ENCODE measurements at regions not wholly inside any gene's neighbourhood (a gene's known extent, or its start where the extent isn't known, plus 50 kb on each side); places are given as distances from the start of the nearest gene placed in this dataset.

- no peaks in the 10 kb centered on the region for H4K20me1 ChIP-seq (ENCODE audit: control insufficient read depth, extremely low read depth, insufficient read depth, low read length)
- no peaks in the 10 kb centered on the region for H3K79me2 ChIP-seq (ENCODE audit: control insufficient read depth, insufficient read depth, low read length)
- H3K9me3 ChIP-seq (ENCODE audit: control insufficient read depth, insufficient read depth, low read depth, low read length), result no peaks in the 10 kb centered on the region
- H3K4me1 ChIP-seq (ENCODE audit: control insufficient read depth, extremely low read depth, insufficient read depth, low read length), result no peaks in the 10 kb centered on the region
- TF ChIP-seq EZH2 (IDR thresholded peaks at IDR 0.05; ENCODE audit: low read length, missing control alignments) (no peak), CTCF (conservative IDR thresholded peaks at IDR 0.05 in 1 of 2, IDR thresholded peaks at IDR 0.05 in 1 of 2; ENCODE audit: low read depth in 1 of 2, low read length in 2 of 2) (no peak)
- no peak overlapping the region for H3K4me3 ChIP-seq (replicated peaks in 1 of 4; ENCODE audit: control extremely low read depth in 1 of 4, insufficient read depth in 1 of 4, low read depth in 3 of 4, low read length in 4 of 4)
- no peaks in the 10 kb centered on the region for H3K36me3 ChIP-seq (ENCODE audit: control insufficient read depth, insufficient read depth, low read length)
- no peak overlapping the region for H3K4me2 ChIP-seq (ENCODE audit: extremely low read depth, insufficient read depth, low read length)
- no peak overlapping the region for H3K27ac ChIP-seq (ENCODE audit: insufficient read depth, low read length)
- no peak overlapping the region for H2AFZ ChIP-seq (ENCODE audit: low read length)
- DNase-seq (ENCODE audit: low read depth in 2 of 2), result peak in 1 of 2 donors; percentile 32
- H3K9ac ChIP-seq (ENCODE audit: insufficient read depth, low read length), result no peak overlapping the region
- H3K27me3 ChIP-seq (ENCODE audit: control insufficient read depth, insufficient read depth, low read length), result no peaks in the 10 kb centered on the region
These were observed 172.1 kb downstream of the POLR2M start for GRCh38 chr15:57878573-57878972.

GRCh38 chr15:57881361-57881760, 174.8 kb downstream of the POLR2M start:
- peak in 1 of 2 donors; percentile 66 for DNase-seq (ENCODE audit: low read depth in 2 of 2)
- Histone ChIP-seq H4K20me1 (ENCODE audit: control insufficient read depth, extremely low read depth, insufficient read depth, low read length) (no peaks in the 10 kb centered on the region), H3K79me2 (ENCODE audit: control insufficient read depth, insufficient read depth, low read length) (no peaks in the 10 kb centered on the region), H2AFZ (ENCODE audit: low read length) (no peak overlapping the region), H3K4me1 (ENCODE audit: control insufficient read depth, extremely low read depth, insufficient read depth, low read length) (no peaks in the 10 kb centered on the region), H3K9me3 (ENCODE audit: control insufficient read depth, insufficient read depth, low read depth, low read length) (no peaks in the 10 kb centered on the region), H3K9ac (ENCODE audit: insufficient read depth, low read length) (no peak overlapping the region), H3K36me3 (ENCODE audit: control insufficient read depth, insufficient read depth, low read length) (no peaks in the 10 kb centered on the region), H3K4me3 (replicated peaks in 1 of 4; ENCODE audit: control extremely low read depth in 1 of 4, insufficient read depth in 1 of 4, low read depth in 3 of 4, low read length in 4 of 4) (no peak overlapping the region), H3K27me3 (ENCODE audit: control insufficient read depth, insufficient read depth, low read length) (no peaks in the 10 kb centered on the region), H3K27ac (ENCODE audit: insufficient read depth, low read length) (no peak overlapping the region), H3K4me2 (ENCODE audit: extremely low read depth, insufficient read depth, low read length) (no peak overlapping the region)
- TF ChIP-seq EZH2 (IDR thresholded peaks at IDR 0.05; ENCODE audit: low read length, missing control alignments), result no peak
- TF ChIP-seq CTCF (conservative IDR thresholded peaks at IDR 0.05 in 1 of 2, IDR thresholded peaks at IDR 0.05 in 1 of 2; ENCODE audit: low read depth in 1 of 2, low read length in 2 of 2), result no peak

GRCh38 chr15:57881972-57882371, 175.5 kb downstream of the POLR2M start:
- no peak for DNase-seq (ENCODE audit: low read depth in 2 of 2)
- Histone ChIP-seq H3K27ac (ENCODE audit: insufficient read depth, low read length) (no peak overlapping the region), H3K27me3 (ENCODE audit: control insufficient read depth, insufficient read depth, low read length) (no peaks in the 10 kb centered on the region), H4K20me1 (ENCODE audit: control insufficient read depth, extremely low read depth, insufficient read depth, low read length) (no peaks in the 10 kb centered on the region), H3K9me3 (ENCODE audit: control insufficient read depth, insufficient read depth, low read depth, low read length) (no peaks in the 10 kb centered on the region), H3K79me2 (ENCODE audit: control insufficient read depth, insufficient read depth, low read length) (no peaks in the 10 kb centered on the region), H3K4me1 (ENCODE audit: control insufficient read depth, extremely low read depth, insufficient read depth, low read length) (no peaks in the 10 kb centered on the region), H3K36me3 (ENCODE audit: control insufficient read depth, insufficient read depth, low read length) (no peaks in the 10 kb centered on the region), H3K4me2 (ENCODE audit: extremely low read depth, insufficient read depth, low read length) (no peak overlapping the region), H3K4me3 (replicated peaks in 1 of 4; ENCODE audit: control extremely low read depth in 1 of 4, insufficient read depth in 1 of 4, low read depth in 3 of 4, low read length in 4 of 4) (no peak overlapping the region), H3K9ac (ENCODE audit: insufficient read depth, low read length) (no peak overlapping the region), H2AFZ (ENCODE audit: low read length) (no peak overlapping the region)
- no peak for TF ChIP-seq CTCF (conservative IDR thresholded peaks at IDR 0.05 in 1 of 2, IDR thresholded peaks at IDR 0.05 in 1 of 2; ENCODE audit: low read depth in 1 of 2, low read length in 2 of 2)
- no peak for TF ChIP-seq EZH2 (IDR thresholded peaks at IDR 0.05; ENCODE audit: low read length, missing control alignments)
